ENCODE measurements at regions not wholly inside any gene's neighbourhood (a gene's known extent, or its start where the extent isn't known, plus 50 kb on each side); places are given as distances from the start of the nearest gene placed in this dataset.

- Histone ChIP-seq H3K9me3 (no peaks in the 10 kb centered on the region), H3K36me3 (no peaks in the 10 kb centered on the region), H3K4me1 (no peaks in the 10 kb centered on the region), H3K27ac (no peak overlapping the region), H3K4me3 (no peak overlapping the region), H3K27me3 (no peaks in the 10 kb centered on the region)
- intact Hi-C loops (cut with DNase I; ENCODE audit: low total_unique reads), result no loop called here
- DNase-seq, result no peak
- TF ChIP-seq, protein P1, sequence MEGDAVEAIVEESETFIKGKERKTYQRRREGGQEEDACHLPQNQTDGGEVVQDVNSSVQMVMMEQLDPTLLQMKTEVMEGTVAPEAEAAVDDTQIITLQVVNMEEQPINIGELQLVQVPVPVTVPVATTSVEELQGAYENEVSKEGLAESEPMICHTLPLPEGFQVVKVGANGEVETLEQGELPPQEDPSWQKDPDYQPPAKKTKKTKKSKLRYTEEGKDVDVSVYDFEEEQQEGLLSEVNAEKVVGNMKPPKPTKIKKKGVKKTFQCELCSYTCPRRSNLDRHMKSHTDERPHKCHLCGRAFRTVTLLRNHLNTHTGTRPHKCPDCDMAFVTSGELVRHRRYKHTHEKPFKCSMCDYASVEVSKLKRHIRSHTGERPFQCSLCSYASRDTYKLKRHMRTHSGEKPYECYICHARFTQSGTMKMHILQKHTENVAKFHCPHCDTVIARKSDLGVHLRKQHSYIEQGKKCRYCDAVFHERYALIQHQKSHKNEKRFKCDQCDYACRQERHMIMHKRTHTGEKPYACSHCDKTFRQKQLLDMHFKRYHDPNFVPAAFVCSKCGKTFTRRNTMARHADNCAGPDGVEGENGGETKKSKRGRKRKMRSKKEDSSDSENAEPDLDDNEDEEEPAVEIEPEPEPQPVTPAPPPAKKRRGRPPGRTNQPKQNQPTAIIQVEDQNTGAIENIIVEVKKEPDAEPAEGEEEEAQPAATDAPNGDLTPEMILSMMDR (IDR thresholded peaks at IDR 0.05), result no peak
- no peak for TF ChIP-seq POLR2A (IDR thresholded peaks at IDR 0.05)
These were observed 452.7 kb upstream of the HS3ST1 start for GRCh38 chr4:11881364-11881763.

DNA sequence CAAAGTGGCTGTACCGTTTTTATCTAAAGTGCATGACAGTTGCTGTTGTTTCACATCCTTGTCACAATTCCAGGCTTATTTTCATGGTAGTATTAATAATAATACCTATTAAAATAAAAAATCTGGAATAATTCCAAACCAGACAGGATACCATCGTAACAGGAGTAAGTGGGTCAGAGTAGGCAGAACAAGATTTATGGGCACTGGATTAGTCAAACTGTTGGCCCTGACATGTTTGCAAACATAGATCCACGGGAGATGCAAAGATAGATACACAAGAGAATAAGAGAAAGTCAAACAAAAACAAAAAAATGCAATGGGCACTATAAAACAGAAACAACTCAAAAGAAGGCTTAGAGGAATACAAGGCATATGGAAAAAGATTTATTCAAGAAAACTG is 449.5 kb upstream of the HS3ST1 start:
- Histone ChIP-seq H3K36me3 (no peaks in the 10 kb centered on the region), H3K9me3 (no peaks in the 10 kb centered on the region), H3K4me1 (no peaks in the 10 kb centered on the region), H3K27me3 (no peaks in the 10 kb centered on the region), H3K27ac (no peak overlapping the region), H3K4me3 (no peak overlapping the region)
- intact Hi-C loops (cut with DNase I; ENCODE audit: low total_unique reads), result no loop called here
- DNase-seq, result no peak
- TF ChIP-seq, protein P1 (IDR thresholded peaks at IDR 0.05), result no peak
- TF ChIP-seq POLR2A (IDR thresholded peaks at IDR 0.05), result no peak

GRCh38 chr4:11876104-11876503 is 447.4 kb upstream of the HS3ST1 start:
- no peak for DNase-seq
- Histone ChIP-seq H3K27ac (no peak overlapping the region), H3K4me1 (no peaks in the 10 kb centered on the region), H3K36me3 (no peaks in the 10 kb centered on the region), H3K4me3 (no peak overlapping the region), H3K9me3 (no peaks in the 10 kb centered on the region), H3K27me3 (no peaks in the 10 kb centered on the region)
- intact Hi-C loops (cut with DNase I; ENCODE audit: low total_unique reads), result no loop called here
- no peak for TF ChIP-seq POLR2A (IDR thresholded peaks at IDR 0.05)
- TF ChIP-seq, protein P1 (IDR thresholded peaks at IDR 0.05), result no peak

DNA sequence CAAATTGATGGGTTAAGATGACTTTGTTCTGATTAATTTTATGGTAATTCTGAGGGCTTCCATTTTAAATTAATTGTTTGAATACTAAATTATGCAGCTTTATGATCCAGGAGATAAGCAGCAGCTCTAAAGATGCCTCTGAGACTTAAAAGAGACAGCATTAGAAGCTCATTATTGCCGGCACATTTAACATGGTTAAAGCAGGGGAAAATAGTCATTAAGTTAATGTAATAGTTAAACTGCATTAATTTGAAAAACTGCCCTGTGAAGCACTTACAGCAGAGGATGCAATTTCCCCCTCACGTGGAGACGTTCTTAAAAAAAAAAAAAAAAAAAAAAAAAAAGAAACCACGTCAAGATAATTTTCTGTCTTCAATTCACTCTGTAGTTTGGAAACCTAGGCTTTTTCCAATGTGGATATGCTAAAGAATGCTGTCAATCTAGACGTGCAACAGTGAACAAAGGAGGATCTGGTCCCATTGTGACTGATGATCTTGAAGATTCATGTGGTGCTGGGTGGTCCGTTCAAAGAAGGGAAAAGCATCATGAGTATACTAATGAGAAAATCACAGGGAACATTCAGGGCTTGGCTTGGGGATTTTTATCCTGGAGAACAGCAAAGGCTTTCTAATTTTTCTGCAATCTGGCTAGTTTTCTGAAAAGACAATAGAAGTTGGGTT is 440.6 kb upstream of the HS3ST1 start:
- H3K36me3 ChIP-seq, result no peaks in the 10 kb centered on the region
- intact Hi-C loops (cut with DNase I; ENCODE audit: low total_unique reads), result no loop called here
- no peak for DNase-seq

GRCh38 chr4:11866391-11866790 is 437.7 kb upstream of the HS3ST1 start:
- TF ChIP-seq, protein P1 (IDR thresholded peaks at IDR 0.05), result no peak
- TF ChIP-seq POLR2A (IDR thresholded peaks at IDR 0.05), result no peak
- Histone ChIP-seq H3K36me3 (no peaks in the 10 kb centered on the region), H3K9me3 (no peaks in the 10 kb centered on the region), H3K27ac (no peak overlapping the region), H3K4me1 (no peaks in the 10 kb centered on the region), H3K27me3 (no peaks in the 10 kb centered on the region), H3K4me3 (no peak overlapping the region)
- intact Hi-C loops (cut with DNase I; ENCODE audit: low total_unique reads), result no loop called here
- DNase-seq, result no peak

More for the DNA sequence above, 440.6 kb upstream of the HS3ST1 start:
- Histone ChIP-seq H3K27ac (no peak overlapping the region), H3K4me3 (no peak overlapping the region), H3K4me1 (no peaks in the 10 kb centered on the region), H3K9me3 (no peaks in the 10 kb centered on the region), H3K27me3 (no peaks in the 10 kb centered on the region)
- TF ChIP-seq, protein P1 (IDR thresholded peaks at IDR 0.05), result no peak
- TF ChIP-seq POLR2A (IDR thresholded peaks at IDR 0.05), result no peak
